GM12873 (cell line): ENCODE measurements at regions not wholly inside any gene's neighbourhood (a gene's known extent, or its start where the extent isn't known, plus 50 kb on each side); places are given as distances from the start of the nearest gene placed in this dataset.

ENCODE experiments used
- CTCF ChIP-seq: IDR thresholded peaks from 2 replicates; pipeline ENCODE4 v1.5.1; 2012; ENCODE audit warnings: low read depth, mild to moderate bottlenecking, moderate library complexity, low read length, control low read depth; ENCODE audit not compliant: insufficient read depth; ENCODE audit errors: missing control alignments

GRCh38 chrX:40843643-40844042, 108.3 kb upstream of the MED14 start:
- no peak for TF ChIP-seq CTCF

GRCh38 chrX:40844471-40844870, 109.1 kb upstream of the MED14 start:
- TF ChIP-seq CTCF: no peak

GRCh38 chrX:40845331-40845911, 110.1 kb upstream of the MED14 start:
- no peak for TF ChIP-seq CTCF

- TF ChIP-seq CTCF: no peak
Observed at GRCh38 chrX:40849906-40850823, 114.8 kb upstream of the MED14 start.

GRCh38 chrX:40852586-40852985, 117.2 kb upstream of the MED14 start:
- no peak for TF ChIP-seq CTCF

GRCh38 chrX:40853004-40853815, 117.9 kb upstream of the MED14 start:
- TF ChIP-seq CTCF: no peak

GRCh38 chrX:40853816-40854123, 118.4 kb upstream of the MED14 start:
- TF ChIP-seq CTCF: no peak
